HT-29 (cell line): ENCODE measurements at regions not wholly inside any gene's neighbourhood (a gene's known extent, or its start where the extent isn't known, plus 50 kb on each side); places are given as distances from the start of the nearest gene placed in this dataset.
"Not testable (repeated sequence)": the region's sequence is repeated elsewhere in the genome, so short reads cannot be mapped to it uniquely, and the experiment has no call there.

Experiments used
- DNase-seq: peaks from one replicate; pipeline ENCODE4 v3.0.0-alpha.2; 2015; ENCODE audit warnings: low spot score

DNA sequence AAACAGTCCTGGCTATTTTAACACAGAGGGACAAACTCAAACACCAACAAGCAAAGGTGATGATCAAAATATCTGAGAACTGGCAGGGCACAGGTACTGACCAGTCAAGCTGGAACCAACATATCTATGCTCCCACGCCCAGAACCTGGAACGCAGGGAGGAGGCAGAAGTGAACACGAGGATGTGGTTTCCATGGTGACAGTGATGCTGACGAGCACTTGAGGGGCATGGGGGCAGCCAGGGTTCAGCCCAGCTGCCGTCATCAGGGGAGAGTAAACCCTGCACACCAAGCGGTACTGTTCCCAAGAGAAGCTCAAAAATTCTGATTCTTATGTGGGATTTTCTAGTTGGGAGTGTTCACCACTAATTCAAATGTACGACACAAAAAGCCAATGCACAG is 113.6 kb upstream of the SFSWAP start:
- no peak for DNase-seq

DNA sequence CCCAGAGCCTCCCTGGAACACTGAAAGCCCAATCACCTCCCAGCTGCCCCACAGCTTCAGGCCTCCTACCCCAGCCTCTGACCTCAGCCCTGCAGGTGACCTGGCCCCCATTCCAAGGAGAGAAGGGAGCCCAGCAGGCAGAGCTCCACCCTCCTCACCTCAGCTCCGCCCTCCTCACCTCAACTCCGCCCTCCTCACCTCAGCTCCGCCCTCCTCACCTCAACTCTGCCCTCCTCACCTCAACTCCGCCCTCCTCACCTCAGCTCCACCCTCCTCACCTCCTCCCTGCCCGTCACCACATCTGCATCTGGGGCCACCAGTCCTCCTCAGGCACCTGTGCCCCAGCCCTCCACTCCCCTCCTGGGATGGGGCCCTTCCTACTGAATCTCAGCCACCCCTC is 112.2 kb upstream of the SFSWAP start:
- no peak for DNase-seq

DNA sequence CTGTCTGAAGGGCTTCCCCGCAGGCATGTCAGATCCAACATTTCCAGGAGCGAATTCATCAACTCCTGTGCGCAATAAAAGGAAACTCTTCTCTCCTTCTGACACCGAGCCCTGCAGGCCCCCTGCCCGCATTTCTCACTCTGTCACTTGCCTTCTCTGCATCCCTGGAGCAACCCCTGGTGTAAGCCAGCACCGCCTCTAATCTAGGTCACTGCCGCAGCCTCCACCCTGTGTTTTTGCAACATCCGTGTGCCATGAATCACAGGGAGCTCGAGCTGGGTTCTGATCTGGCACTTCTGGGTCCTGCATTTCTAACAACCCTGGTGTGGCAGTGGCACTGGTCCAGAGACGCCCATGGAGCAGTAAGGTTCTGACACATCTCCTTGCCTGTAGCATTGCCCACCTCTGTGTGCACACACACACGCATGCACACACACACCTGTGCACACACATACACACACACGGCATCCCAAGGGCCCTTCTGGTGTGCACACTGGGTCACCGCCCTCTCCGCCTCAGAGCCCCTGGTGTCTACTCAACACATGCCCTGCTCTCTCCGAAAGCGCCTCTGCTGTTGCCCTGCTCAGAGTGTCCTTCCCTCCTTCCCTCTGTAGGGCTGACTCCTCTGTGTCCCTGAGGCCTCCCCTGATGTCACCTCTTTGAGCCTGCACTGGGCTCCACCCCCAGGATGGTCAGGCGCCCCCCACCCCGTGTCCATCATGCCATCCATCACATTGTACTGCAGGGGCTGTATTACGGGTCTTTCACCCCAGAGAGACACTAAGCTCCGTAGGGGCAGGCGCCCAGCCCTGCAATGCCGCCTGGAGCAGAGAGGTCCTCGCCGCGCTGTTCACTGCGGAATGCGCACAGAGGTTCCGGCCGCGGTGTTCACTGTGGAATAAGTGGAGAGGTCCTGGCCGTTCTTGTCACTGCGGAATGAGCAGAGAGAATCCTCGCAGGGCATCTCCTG is 111.4 kb upstream of the SFSWAP start:
- DNase-seq: no peak

DNA sequence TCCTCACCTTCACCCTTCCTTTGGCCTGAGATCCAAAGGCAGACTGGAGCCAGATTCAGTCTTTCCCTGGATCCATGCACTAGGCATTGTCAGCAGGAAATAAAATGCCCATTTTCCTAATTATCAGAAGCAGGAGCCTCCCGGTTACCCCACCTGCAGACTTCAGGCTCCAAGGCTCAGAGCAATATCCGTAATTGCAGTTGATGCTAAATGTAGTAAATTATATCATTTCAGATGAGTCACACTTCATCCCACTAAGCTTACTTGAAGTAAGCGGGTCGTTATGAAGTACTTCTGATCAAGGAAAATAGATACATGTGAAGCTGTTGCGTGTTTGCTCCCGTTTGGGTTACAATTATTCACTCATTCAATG is 110.7 kb upstream of the SFSWAP start:
- DNase-seq: no peak

DNA sequence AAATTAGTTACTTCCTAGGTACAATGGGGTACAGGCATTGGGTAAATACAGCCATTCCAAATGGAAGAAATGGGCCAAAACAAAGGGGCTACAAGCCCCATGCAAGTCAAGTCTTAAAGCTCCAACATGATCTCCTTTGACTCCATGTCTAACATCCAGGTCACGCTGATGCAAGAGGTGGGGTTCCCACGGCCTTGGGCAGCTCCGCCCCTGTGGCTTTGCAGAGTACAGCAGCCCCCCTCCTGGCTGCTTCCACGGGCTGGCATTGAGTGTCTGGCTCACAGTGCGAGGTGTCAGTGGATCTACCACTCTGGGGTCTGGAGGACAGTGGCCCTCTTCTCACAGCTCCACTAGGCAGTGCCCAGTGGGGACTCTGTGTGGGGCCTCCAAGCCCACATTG is 109.4 kb upstream of the SFSWAP start:
- not testable (repeated sequence) for DNase-seq

DNA sequence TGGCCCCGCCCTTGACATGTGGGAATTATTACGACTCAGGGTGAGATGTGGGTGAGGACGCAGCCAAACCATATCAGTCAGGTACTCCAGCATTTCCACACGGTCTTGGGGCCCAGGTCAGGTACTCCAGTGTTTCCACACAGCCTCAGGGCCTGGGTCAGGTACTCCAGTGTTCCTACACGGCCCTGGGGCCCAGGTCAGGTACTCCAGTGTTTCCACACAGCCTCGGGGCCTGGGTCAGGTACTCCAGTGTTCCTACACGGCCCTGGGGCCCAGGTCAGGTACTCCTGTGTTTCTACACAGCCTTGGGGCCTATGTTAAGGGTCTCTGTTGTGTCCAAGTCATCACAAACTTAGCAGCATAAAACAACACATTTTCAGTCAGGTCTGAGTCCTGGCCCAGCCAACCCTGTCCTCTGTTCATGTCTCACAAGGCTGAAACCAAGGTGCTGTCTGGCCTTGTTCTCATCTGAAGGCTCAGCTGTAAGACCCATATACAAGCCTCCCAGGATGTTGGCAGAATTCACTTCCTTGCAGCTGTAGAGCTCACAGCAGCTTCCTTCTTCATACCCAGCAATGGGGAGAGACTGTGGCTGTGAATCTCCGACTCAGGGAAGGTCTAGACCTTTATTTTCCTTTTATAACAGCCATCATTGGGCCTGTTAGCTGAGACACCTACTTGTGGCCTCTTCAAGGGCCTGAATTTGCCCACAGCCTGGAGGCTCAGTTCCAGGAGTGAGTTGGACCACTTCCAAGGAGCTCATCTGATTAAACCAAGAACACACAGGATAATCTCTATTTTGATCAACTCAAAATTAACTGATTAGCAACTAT is 107.6 kb upstream of the SFSWAP start:
- DNase-seq: no peak

DNA sequence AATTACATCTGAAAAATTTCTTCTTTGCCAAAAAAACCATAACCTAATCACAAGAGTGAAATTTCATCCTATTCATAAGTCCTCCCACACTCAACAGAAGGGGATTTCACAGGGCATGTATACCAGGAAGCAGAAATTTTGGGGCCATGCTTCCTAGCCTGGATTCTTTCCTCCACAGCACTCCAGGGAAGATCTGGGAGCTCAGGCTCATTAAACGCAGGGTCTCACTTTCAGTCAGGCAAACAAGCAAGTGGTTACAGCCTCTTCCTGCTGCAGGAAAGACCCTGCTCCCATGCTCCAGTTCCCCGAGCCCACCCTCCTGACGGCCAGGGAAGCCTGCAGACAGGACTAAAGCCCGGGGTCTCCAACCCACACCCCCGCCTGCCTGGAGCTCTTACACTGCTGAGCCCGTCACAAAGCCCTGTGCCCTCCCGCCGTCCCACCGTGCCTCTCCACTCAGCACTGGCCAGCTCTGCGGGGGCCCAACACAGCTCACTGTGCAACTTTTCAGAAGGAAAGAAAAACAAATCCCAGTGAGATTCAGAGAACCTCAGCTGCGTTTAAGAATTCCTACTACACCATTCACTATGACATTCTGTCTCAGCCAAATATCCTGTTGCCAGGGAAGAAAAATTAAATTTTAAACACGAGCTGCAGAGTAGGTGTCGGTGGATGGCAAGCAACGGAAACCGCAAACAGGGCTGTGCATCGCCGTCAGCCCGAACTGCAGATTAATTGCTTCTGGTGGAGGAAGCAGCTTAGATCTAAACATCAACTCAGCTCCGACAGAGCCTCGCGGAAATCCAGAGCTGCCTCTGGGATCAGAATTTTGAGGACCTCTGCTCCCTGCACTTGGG is 106.7 kb upstream of the SFSWAP start:
- DNase-seq: no peak

DNA sequence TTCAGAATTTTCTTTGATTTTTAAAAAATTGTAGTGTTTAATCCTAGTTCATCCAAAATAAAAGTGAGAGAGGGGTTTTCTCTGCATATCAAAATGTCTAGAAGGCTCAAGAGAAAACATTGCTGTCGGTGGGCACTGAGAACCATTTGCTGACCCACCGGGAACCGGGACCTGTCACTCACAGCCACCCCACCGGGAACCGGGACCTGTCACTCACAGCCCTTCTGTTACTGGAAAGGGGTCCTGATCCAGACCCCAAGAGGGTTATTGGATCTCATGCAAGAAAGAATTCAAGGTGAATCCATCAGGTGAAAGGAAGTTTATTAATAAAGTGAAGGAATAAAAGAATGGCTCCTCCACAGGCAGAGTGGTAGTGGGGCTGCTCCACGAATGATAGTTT is 106.0 kb upstream of the SFSWAP start:
- no peak for DNase-seq

DNA sequence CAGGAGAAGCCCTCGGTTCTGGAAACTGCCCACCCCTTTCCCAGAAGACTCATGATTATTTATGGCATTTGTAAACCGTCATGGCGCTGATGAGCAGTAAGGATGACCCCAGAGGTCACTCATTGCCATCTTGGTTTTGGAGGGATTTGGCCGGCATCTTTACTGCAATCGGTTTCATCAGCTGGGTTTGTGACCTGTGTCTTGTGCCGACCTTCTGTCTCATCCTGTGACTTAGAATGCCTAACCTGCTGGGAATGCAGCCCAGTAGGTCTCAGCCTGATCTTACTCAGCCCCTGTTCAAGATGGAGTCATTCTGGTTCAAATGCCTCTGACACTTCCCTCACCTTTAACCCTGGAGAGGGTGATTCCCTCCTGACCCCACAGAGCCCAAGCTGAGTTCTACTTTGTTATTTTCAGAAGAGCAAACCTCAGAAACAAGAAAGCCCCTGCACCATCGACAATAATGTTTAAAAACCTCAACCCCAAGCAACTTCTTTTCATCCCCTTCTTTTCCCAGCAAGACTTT is 105.5 kb upstream of the SFSWAP start:
- no peak for DNase-seq

DNA sequence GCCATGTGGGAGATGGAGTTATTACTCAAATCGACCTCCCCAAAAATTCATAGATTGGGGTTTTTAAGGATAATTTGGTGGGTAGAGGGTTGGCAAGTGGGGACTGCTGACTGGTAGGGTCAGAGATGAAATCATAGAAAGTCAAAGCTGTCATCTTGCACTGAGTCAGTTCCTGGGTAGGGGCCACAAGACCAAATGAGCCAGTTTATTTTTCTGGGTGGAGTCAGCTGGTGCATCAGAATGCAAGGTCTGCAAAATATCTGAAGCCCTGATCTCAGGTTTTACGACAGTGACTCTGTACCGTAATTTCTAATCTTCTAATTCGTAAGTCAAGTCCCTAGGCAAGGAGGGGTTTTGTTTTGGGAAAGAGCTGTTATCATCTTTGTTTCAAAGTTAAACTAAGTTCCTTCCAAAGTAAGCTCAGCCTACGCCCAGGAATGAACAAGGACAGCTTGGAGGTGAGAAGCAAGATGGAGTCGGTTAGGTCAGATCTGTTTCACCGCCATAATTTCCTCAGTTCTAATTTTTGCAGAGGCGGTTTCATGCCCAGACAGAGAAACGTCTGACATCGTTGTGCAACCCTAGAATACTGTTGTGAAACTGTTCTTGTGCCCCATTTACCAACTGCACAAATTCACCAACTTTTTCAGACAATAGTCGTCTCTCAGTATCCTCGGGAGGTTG is 104.5 kb upstream of the SFSWAP start:
- no peak for DNase-seq

DNA sequence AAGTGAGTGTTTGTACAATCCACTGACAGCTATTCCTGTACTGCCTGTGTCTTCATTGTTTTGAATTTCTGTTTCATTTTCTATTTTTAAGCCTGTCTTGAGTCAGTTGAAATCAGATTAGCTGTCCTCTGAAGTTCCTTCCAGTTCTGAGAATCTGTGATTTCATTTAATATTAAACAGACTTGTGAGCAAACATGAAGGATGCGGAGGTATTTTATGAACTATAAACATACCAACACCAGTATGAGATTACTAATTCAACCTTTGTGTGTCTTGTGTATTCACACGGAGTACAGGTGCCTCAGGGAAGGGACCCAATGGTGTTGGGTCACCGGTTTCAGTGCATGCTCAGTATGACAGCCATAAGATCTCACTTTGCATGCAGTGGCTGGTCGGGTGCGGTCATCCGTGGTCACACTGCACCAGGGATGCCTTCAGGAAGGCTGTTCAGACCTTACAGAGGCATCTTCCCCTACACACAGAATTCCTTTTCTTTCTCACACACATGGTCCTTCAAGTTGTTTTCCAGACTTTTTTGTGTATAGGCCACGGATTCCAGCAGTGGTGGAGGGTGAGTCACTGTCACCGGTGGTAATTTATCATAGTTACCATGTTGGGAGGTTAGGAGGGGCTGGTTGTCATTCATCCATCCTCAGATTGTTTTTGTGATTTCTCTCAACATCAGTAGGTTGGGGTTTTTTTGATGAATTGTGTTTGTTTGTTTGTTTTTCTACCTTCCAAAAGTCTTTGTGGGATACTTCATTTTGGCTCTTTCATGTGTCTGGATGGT is 103.0 kb upstream of the SFSWAP start:
- no peak for DNase-seq

DNA sequence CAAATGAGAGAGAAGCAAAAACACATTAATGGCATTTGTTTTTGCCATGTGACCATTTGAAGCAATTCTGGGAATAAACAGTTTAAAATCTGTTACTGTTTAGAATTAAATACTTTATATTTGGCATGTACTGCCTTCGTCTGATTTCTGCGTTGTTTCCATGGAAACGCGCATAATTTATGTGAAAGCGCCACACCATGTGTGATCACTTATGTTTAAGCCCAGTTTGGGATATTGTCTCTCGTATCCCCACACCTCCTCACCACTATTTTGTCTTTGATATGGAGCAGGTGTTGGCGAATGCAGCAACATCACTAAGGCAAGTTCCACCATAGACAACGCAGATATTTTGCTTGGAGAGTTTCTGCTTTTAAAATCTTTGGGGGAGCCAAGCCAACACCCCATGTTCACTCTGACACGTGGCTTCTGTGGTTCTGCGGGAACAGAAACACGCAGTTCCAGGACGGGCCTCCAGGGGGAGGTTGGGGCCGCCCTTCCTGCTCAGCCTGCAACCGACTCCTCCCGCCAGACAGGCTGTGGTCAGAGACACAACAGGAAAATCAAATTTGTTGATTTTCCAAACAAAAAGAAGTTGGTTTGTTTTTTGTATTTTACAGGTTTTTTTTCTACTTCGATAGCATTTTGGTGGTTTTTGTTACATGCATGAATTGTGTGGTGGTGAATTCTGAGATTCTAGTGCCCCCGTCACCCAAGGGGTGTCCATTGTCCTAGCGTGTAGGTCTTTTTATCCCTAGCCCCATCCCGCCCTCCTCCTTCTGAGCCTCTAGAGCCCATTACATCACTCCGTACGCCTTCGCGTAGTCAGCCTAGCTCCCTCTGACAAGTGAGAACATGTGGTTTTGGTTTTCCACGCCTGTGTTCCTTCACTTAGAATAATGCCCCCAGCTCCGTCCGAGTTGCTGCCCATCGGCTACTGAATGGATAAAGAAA is 101.9 kb upstream of the SFSWAP start:
- DNase-seq: peak; percentile 70

DNA sequence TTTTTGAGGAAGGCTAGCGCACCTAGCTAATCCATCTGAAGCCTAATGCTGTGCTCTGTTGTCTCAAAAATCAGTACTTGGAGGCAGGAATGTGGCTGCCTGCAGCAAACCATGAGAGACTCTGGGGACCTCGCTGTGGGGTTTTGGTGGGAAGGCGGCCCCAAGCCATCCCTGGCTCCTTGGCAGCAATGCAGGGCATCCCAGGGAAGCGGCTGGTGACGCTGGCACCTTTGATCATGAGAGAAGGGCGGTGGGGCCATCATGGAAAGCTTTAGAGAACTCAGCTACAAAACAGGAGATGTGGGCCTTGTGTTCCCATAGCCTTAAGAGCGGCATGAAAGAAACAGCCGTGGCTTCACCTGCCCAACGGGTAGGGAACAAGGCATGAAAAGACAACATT is 101.1 kb upstream of the SFSWAP start:
- DNase-seq: no peak

DNA sequence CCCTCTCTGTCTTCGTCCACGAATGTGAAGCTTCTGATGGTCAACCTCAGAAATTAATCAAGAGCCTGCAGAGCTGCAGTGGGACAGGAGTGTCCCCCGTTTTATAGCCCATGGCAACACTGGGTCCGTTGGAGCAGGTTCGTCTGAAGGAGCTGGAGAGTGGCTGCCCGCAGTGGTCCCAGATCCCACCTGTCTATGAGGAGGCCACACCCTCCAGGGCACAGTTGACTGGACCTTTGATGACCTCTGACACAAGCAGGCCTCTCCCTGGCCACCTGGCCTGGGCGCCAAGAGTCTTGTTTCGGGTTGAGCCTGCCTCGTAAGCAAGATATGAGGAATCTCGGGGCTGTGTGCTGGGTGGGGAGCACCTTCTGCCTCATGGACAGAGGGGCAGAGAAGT is 100.7 kb upstream of the SFSWAP start:
- DNase-seq: no peak

DNA sequence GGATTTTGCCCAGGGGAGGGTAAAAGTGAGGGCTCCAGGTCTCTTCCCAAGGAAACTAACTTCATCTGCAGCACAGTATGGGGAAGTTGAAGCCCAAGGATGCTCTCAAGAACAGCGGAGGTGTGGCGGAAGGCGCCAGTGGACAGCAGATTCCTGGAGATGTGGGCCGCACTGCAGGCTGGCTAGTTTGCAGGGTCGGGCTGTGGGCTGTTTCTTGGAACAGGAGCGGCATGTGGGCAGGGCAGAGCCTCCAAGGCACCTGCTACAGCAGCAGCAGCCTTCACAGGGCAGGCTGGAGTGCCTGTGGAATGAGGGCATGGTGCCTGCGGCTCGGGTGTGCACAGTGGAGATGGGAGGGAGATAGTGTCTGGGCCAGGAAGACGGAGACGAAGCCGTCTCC is 100.0 kb upstream of the SFSWAP start:
- no peak for DNase-seq

DNA sequence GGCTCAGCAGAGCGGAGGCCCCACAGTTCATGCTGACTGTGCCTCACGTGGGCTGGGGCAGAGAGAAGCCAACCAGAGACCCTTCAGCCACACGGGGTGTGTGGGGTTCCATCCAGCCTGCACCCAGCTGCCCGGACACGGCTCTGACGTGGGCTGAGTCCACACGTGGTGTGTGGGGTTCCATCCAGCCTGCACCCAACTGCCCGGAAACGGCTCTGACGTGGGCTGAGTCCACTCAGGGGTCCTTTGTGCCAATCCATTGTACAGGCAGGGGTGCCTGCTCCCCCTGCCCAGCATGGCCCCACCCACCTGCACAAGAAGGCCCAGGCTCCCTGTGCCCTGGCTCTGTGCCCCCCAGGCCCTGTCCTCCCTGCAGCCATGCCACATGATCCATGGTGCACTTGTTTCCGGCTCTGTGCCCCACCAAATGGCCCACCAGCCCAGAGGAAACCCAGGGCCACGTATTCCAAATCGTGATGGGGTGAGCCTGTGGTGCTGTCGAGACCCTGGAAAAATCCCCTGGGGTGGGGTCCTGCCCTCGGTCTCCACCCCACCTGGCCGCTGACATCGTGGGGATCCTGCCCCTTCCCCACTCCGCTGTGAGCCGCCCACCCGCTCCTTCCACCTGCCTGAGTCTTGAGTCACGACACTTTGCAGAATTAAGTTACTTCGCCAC is 99.3 kb upstream of the SFSWAP start:
- DNase-seq: no peak

DNA sequence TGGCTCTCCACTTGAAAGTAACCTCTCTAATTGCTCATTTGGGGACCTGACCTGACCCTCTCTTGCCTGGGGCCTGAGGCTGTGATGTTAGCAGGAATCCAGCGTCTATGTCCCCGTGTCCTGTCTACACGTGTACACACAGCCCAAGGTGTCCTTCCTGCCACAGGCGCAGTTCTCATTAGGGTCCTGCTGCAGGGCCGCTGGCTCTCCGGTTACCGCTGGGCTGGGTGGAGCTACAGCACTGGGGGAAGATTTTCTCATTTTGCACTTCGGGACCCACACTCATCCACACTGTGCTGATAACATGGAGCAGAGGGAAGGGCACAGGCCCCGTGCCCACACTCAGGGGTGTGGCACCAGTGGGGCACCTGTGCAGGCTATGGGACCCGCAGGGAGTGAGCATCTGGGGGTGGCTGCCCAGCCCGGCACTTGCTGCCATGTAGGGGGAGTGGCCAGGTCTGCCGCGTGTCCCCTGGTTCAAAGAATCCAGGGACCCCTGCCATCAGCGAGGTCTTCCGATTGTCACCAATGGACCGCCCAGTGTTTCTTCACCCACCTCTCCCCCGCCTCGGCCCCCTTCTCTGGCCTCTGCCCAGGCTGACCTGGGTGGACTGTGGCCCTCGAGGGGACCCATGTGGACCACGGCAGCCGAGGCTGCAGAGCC is 98.7 kb upstream of the SFSWAP start:
- no peak for DNase-seq

DNA sequence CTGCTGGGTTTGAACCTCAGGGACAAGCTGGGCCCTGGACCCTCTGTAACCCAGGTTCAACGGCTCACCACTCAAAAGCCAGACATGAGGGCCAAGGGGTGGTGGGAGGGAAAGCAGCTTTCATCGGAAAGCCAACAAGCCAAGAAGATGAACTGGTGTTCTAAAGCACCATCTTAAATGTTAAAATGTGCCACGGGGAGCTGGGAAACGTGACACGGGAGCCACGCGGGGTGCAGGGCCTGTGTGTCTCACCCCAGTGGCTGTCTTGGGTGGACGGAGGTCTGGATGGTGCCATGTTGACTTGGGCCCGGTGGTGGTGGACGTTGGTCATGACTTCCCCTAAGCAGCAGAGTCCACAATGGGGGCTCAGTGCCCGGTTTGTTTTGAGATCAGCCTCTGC is 97.7 kb upstream of the SFSWAP start:
- no peak for DNase-seq
